ENCODE measurements at regions not wholly inside any gene's neighbourhood (a gene's known extent, or its start where the extent isn't known, plus 50 kb on each side); places are given as distances from the start of the nearest gene placed in this dataset.

GRCh38 chr5:155441849-155442248 lies 428.3 kb downstream of the KIF4B start:
- Mint-ChIP-seq H3K27ac (no peak overlapping the region), H3K9me3 (no peaks in the 10 kb centered on the region)

GRCh38 chr5:155451106-155451505 lies 437.6 kb downstream of the KIF4B start:
- Histone ChIP-seq H3K27me3 (ENCODE audit: control insufficient read depth, insufficient read depth, low read length, poor library complexity, severe bottlenecking) (no peaks in the 10 kb centered on the region), H3K4me3 (ENCODE audit: low read length) (no peak overlapping the region), H3K36me3 (ENCODE audit: control insufficient read depth, insufficient read depth, low read length) (no peaks in the 10 kb centered on the region), H3K9ac (ENCODE audit: extremely low read depth, low read length, poor library complexity, severe bottlenecking) (no peak overlapping the region), H3K4me1 (ENCODE audit: control insufficient read depth, insufficient read depth, low read length) (no peaks in the 10 kb centered on the region), H3K27ac (ENCODE audit: low read depth, low read length) (no peak overlapping the region), H3K9me3 (ENCODE audit: control insufficient read depth, low read length) (no peaks in the 10 kb centered on the region)
- no peak for TF ChIP-seq CTCF (conservative IDR thresholded peaks at IDR 0.05)
- no peak overlapping the region for H3K27ac Mint-ChIP-seq
- H3K36me3 Mint-ChIP-seq (ENCODE audit: low read depth) = no peaks in the 10 kb centered on the region
- peaks cover 2% of the 10 kb centered on the region for H3K4me1 Mint-ChIP-seq
- no peak overlapping the region for H3K4me3 Mint-ChIP-seq
- H3K9me3 Mint-ChIP-seq = peaks cover 2% of the 10 kb centered on the region
- 83% methylated on average over 1 of the region's 2 CpGs; no CpG with 5 or more reads in 1 of the 2 experiments for WGBS, 2 experiments (ENCODE audit: insufficient coverage in 1 of 2, insufficient read length in 1 of 2)
- peaks cover 2% of the 10 kb centered on the region for H3K27me3 Mint-ChIP-seq (ENCODE audit: insufficient read depth)
- DNase-seq = no peak

More at GRCh38 chr5:155441849-155442248, 428.3 kb downstream of the KIF4B start:
- no peaks in the 10 kb centered on the region for H3K4me1 ChIP-seq (ENCODE audit: control insufficient read depth, insufficient read depth, low read length)
- no peak overlapping the region for H3K9ac ChIP-seq (ENCODE audit: extremely low read depth, low read length, poor library complexity, severe bottlenecking)
- no peak for DNase-seq
- Mint-ChIP-seq H3K4me3 (no peak overlapping the region), H3K36me3 (ENCODE audit: low read depth) (no peaks in the 10 kb centered on the region), H3K4me1 (no peaks in the 10 kb centered on the region), H3K27me3 (ENCODE audit: insufficient read depth) (peaks cover 1% of the 10 kb centered on the region)
- H3K27ac ChIP-seq (ENCODE audit: low read depth, low read length) = no peak overlapping the region
- no peaks in the 10 kb centered on the region for H3K9me3 ChIP-seq (ENCODE audit: control insufficient read depth, low read length)
- no peaks in the 10 kb centered on the region for H3K36me3 ChIP-seq (ENCODE audit: control insufficient read depth, insufficient read depth, low read length)
- no peak for TF ChIP-seq CTCF (conservative IDR thresholded peaks at IDR 0.05)
- H3K27me3 ChIP-seq (ENCODE audit: control insufficient read depth, insufficient read depth, low read length, poor library complexity, severe bottlenecking) = no peaks in the 10 kb centered on the region
- no peak overlapping the region for H3K4me3 ChIP-seq (ENCODE audit: low read length)

GRCh38 chr5:155455791-155456514 lies 442.4 kb downstream of the KIF4B start:
- no peak for TF ChIP-seq CTCF (conservative IDR thresholded peaks at IDR 0.05)
- Histone ChIP-seq H3K9ac (ENCODE audit: extremely low read depth, low read length, poor library complexity, severe bottlenecking) (no peak overlapping the region), H3K4me3 (ENCODE audit: low read length) (no peak overlapping the region), H3K4me1 (ENCODE audit: control insufficient read depth, insufficient read depth, low read length) (no peaks in the 10 kb centered on the region), H3K27me3 (ENCODE audit: control insufficient read depth, insufficient read depth, low read length, poor library complexity, severe bottlenecking) (no peaks in the 10 kb centered on the region), H3K9me3 (ENCODE audit: control insufficient read depth, low read length) (no peaks in the 10 kb centered on the region), H3K27ac (ENCODE audit: low read depth, low read length) (no peak overlapping the region), H3K36me3 (ENCODE audit: control insufficient read depth, insufficient read depth, low read length) (no peaks in the 10 kb centered on the region)
- no peak overlapping the region for H3K4me3 Mint-ChIP-seq
- H3K27ac Mint-ChIP-seq = no peak overlapping the region
- no peak for DNase-seq
- no peaks in the 10 kb centered on the region for H3K4me1 Mint-ChIP-seq
- no peaks in the 10 kb centered on the region for H3K9me3 Mint-ChIP-seq
- WGBS, 2 experiments (ENCODE audit: insufficient coverage in 1 of 2, insufficient read length in 1 of 2) = 86 to 90% methylated on average over 3 to 4 of the region's 4 CpGs
- no peaks in the 10 kb centered on the region for H3K36me3 Mint-ChIP-seq (ENCODE audit: low read depth)
- H3K27me3 Mint-ChIP-seq (ENCODE audit: insufficient read depth) = no peaks in the 10 kb centered on the region
